GM23248 (cell line): ENCODE measurements at regions not wholly inside any gene's neighbourhood (a gene's known extent, or its start where the extent isn't known, plus 50 kb on each side); places are given as distances from the start of the nearest gene placed in this dataset.

Experiments
- DNase-seq: peaks from one replicate; pipeline ENCODE4 v3.0.0-alpha.2; 2015
- H2AFZ ChIP-seq: fragments of 200-600 bp; sonication (generic); 2 replicates; pipeline ENCODE4 v1.6.1; 2016; ENCODE audit warnings: antibody characterized with exemption
- H3F3A ChIP-seq: fragments of 200-600 bp; sonication (generic); 2 replicates; pipeline ENCODE4 v1.6.1; 2016; ENCODE audit warnings: mild to moderate bottlenecking, antibody characterized with exemption, mixed run types; ENCODE audit not compliant: insufficient read depth
- H3K27ac ChIP-seq: fragments of 200-600 bp; sonication (generic); 2 replicates; pipeline ENCODE4 v1.5.1; 2016; ENCODE audit warnings: mild to moderate bottlenecking
- H3K27me3 ChIP-seq: fragments of 200-600 bp; sonication (generic); replicated peaks from 2 replicates; pipeline ENCODE4 v1.6.1; 2016; ENCODE audit warnings: mild to moderate bottlenecking; ENCODE audit not compliant: insufficient read depth
- H3K36me3 ChIP-seq: fragments of 200-600 bp; sonication (generic); 2 replicates; pipeline ENCODE4 v1.6.1; 2016; ENCODE audit warnings: low read depth, mild to moderate bottlenecking
- H3K4me1 ChIP-seq: fragments of 200-600 bp; sonication (generic); 2 replicates; pipeline ENCODE4 v1.6.1; 2016; ENCODE audit warnings: mild to moderate bottlenecking; ENCODE audit not compliant: insufficient read depth
- H3K4me2 ChIP-seq: fragments of 200-600 bp; sonication (generic); one replicate; pipeline ENCODE4 v1.6.1; 2016; ENCODE audit warnings: mild to moderate bottlenecking; ENCODE audit not compliant: unreplicated experiment
- H3K4me3 ChIP-seq: fragments of 200-600 bp; sonication (generic); 2 replicates; pipeline ENCODE4 v1.5.1; 2016; ENCODE audit warnings: mild to moderate bottlenecking
- H3K79me2 ChIP-seq: fragments of 200-600 bp; sonication (generic); 2 replicates; pipeline ENCODE4 v1.6.1; 2016; ENCODE audit warnings: mild to moderate bottlenecking; ENCODE audit not compliant: insufficient read depth
- H3K9ac ChIP-seq: fragments of 200-600 bp; sonication (generic); 2 replicates; pipeline ENCODE4 v1.6.1; 2016; ENCODE audit warnings: mild to moderate bottlenecking
- H3K9me2 ChIP-seq: fragments of 200-600 bp; sonication (generic); 2 replicates; pipeline ENCODE4 v1.6.1; 2016; ENCODE audit warnings: mixed run types, mild to moderate bottlenecking, moderate library complexity; ENCODE audit not compliant: insufficient read depth
- H3K9me3 ChIP-seq: fragments of 200-600 bp; sonication (generic); one replicate; pipeline ENCODE4 v1.6.1; 2017; ENCODE audit warnings: low read depth
- H4K20me1 ChIP-seq: fragments of 200-600 bp; sonication (generic); 2 replicates; pipeline ENCODE4 v1.6.0; 2016; ENCODE audit not compliant: insufficient read depth
- EZH2 ChIP-seq: fragments of 200-600 bp; sonication (generic); IDR thresholded peaks from 2 replicates; pipeline ENCODE4 v1.6.1; 2018; ENCODE audit warnings: antibody characterized with exemption, mild to moderate bottlenecking; ENCODE audit not compliant: insufficient read depth, poor library complexity, severe bottlenecking
- EZH2phosphoT487 ChIP-seq: fragments of 200-600 bp; sonication (generic); IDR thresholded peaks from 2 replicates; pipeline ENCODE4 v1.6.1; 2018; ENCODE audit warnings: antibody characterized with exemption, moderate library complexity, mild to moderate bottlenecking, low read depth; ENCODE audit not compliant: insufficient read depth
- WGBS, 2 experiments: methylation state at CpG; one replicate each; pipeline ENCODE4 v1.1.6; 2015 to 2017; ENCODE audit warnings: low lambda C conversion rate in 2 of 2, low coverage in 1 of 2; ENCODE audit errors: missing lambda C conversion rate in 2 of 2; 5-methylcytosine and 5-hydroxymethylcytosine counted together
- in situ Hi-C: fragments of 300-500 bp; cut with MboI; formaldehyde crosslinking; loops from 2 replicates; pipeline ENCODE4 v1.15.0; 2020

GRCh38 chrX:65600106-65600505 lies 65.5 kb upstream of the LAS1L start:
- Histone ChIP-seq H3F3A (peaks cover 16% of the 10 kb centered on the region; the same call in 1 of the 2 replicates), H3K9ac (no peak overlapping the region), H2AFZ (no peak overlapping the region), H3K4me2 (no peak overlapping the region), H3K36me3 (no peaks in the 10 kb centered on the region), H3K4me1 (peaks cover 27% of the 10 kb centered on the region), H3K79me2 (no peaks in the 10 kb centered on the region), H4K20me1 (no peaks in the 10 kb centered on the region), H3K4me3 (no peak overlapping the region), H3K27ac (no peak overlapping the region), H3K9me2 (no peaks in the 10 kb centered on the region), H3K27me3 (no peaks in the 10 kb centered on the region), H3K9me3 (no peaks in the 10 kb centered on the region)
- in situ Hi-C loops = no loop called here
- 85 to 92% methylated on average over 7 of the region's 7 CpGs for WGBS, 2 experiments
- DNase-seq = no peak
- TF ChIP-seq EZH2 (no peak), EZH2phosphoT487 (no peak)

GRCh38 chrX:65598559-65599147 lies 64.1 kb upstream of the LAS1L start:
- no peak overlapping the region for H3K27ac ChIP-seq
- no peak overlapping the region for H3K9ac ChIP-seq
- no peaks in the 10 kb centered on the region for H3K9me2 ChIP-seq
- H3K4me1 ChIP-seq = peaks cover 27% of the 10 kb centered on the region
- no peak overlapping the region for H2AFZ ChIP-seq
- no peaks in the 10 kb centered on the region for H4K20me1 ChIP-seq
- no peaks in the 10 kb centered on the region for H3K36me3 ChIP-seq
- H3K79me2 ChIP-seq = no peaks in the 10 kb centered on the region
- peaks cover 16% of the 10 kb centered on the region; the same call in 1 of the 2 replicates for H3F3A ChIP-seq
- no peaks in the 10 kb centered on the region for H3K9me3 ChIP-seq
- TF ChIP-seq EZH2phosphoT487 = no peak
- no peak for TF ChIP-seq EZH2
- no peak for DNase-seq
- no peak overlapping the region for H3K4me2 ChIP-seq
- in situ Hi-C loops = no loop called here
- 93 to 96% methylated on average over 7 to 8 of the region's 8 CpGs for WGBS, 2 experiments
- no peak overlapping the region for H3K4me3 ChIP-seq
- no peaks in the 10 kb centered on the region for H3K27me3 ChIP-seq

GRCh38 chrX:65596270-65597034 lies 61.9 kb upstream of the LAS1L start:
- 0 to 8% methylated on average over 2 of the region's 2 CpGs for WGBS, 2 experiments
- in situ Hi-C loops = no loop called here
- Histone ChIP-seq H3K9me3 (no peaks in the 10 kb centered on the region), H3K4me1 (peaks cover 18% of the 10 kb centered on the region), H3K4me3 (peak overlapping the region; percentile 37), H3K27me3 (no peaks in the 10 kb centered on the region), H3K9me2 (no peaks in the 10 kb centered on the region), H4K20me1 (no peaks in the 10 kb centered on the region), H3K79me2 (no peaks in the 10 kb centered on the region), H3K9ac (peak overlapping the region; percentile 72), H3F3A (peaks cover 12% of the 10 kb centered on the region; the same call in 1 of the 2 replicates), H2AFZ (0 out of 2 replicates have a peak overlapping the region, but pooled peaks have one; percentile 70), H3K36me3 (no peaks in the 10 kb centered on the region), H3K27ac (peak overlapping the region; percentile 93), H3K4me2 (peak overlapping the region; percentile 58)
- peak; percentile 78 for DNase-seq
- TF ChIP-seq EZH2phosphoT487 (no peak), EZH2 (no peak)

GRCh38 chrX:65595460-65595876 lies 60.9 kb upstream of the LAS1L start:
- Histone ChIP-seq H3K27ac (peak overlapping the region; percentile 93), H3K9ac (peak overlapping the region; percentile 72)
- no peak for TF ChIP-seq EZH2phosphoT487
- TF ChIP-seq EZH2 = no peak

More at GRCh38 chrX:65595460-65595876, 60.9 kb upstream of the LAS1L start:
- Histone ChIP-seq H3K4me2 (peak overlapping the region; percentile 58), H3K4me1 (peaks cover 11% of the 10 kb centered on the region), H3K36me3 (no peaks in the 10 kb centered on the region), H3K4me3 (peak overlapping the region; percentile 37), H3K9me2 (no peaks in the 10 kb centered on the region), H3K9me3 (no peaks in the 10 kb centered on the region), H4K20me1 (no peaks in the 10 kb centered on the region), H3K79me2 (no peaks in the 10 kb centered on the region), H2AFZ (peak overlapping the region; percentile 70), H3F3A (peaks cover 12% of the 10 kb centered on the region; the same call in 1 of the 2 replicates), H3K27me3 (no peaks in the 10 kb centered on the region)
- in situ Hi-C loops = no loop called here
- peak; percentile 86 for DNase-seq
- 0 to 2% methylated on average over 3 of the region's 3 CpGs for WGBS, 2 experiments
